ENCODE measurements at regions not wholly inside any gene's neighbourhood (a gene's known extent, or its start where the extent isn't known, plus 50 kb on each side); places are given as distances from the start of the nearest gene placed in this dataset.

GRCh38 chr17:70934835-70935234, 765.5 kb downstream of the KCNJ2 start:
- Histone ChIP-seq H3K9me3 (no peaks in the 10 kb centered on the region), H3K27ac (no peak overlapping the region), H3K27me3 (no peaks in the 10 kb centered on the region), H3K4me1 (no peaks in the 10 kb centered on the region), H3K4me3 (no peak overlapping the region), H3K36me3 (no peaks in the 10 kb centered on the region)
- intact Hi-C loops (cut with DNase I; ENCODE audit: low total_unique reads), result no loop called here
- no peak for DNase-seq
- TF ChIP-seq EP300 (IDR thresholded peaks at IDR 0.05) (no peak), POLR2A (IDR thresholded peaks at IDR 0.05) (no peak), POLR2AphosphoS5 (IDR thresholded peaks at IDR 0.05) (no peak)
- TF ChIP-seq, protein P1, sequence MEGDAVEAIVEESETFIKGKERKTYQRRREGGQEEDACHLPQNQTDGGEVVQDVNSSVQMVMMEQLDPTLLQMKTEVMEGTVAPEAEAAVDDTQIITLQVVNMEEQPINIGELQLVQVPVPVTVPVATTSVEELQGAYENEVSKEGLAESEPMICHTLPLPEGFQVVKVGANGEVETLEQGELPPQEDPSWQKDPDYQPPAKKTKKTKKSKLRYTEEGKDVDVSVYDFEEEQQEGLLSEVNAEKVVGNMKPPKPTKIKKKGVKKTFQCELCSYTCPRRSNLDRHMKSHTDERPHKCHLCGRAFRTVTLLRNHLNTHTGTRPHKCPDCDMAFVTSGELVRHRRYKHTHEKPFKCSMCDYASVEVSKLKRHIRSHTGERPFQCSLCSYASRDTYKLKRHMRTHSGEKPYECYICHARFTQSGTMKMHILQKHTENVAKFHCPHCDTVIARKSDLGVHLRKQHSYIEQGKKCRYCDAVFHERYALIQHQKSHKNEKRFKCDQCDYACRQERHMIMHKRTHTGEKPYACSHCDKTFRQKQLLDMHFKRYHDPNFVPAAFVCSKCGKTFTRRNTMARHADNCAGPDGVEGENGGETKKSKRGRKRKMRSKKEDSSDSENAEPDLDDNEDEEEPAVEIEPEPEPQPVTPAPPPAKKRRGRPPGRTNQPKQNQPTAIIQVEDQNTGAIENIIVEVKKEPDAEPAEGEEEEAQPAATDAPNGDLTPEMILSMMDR (IDR thresholded peaks at IDR 0.05), result no peak

- Histone ChIP-seq H3K4me1 (no peaks in the 10 kb centered on the region), H3K4me3 (no peak overlapping the region), H3K27me3 (no peaks in the 10 kb centered on the region), H3K36me3 (no peaks in the 10 kb centered on the region), H3K27ac (no peak overlapping the region), H3K9me3 (no peaks in the 10 kb centered on the region)
- TF ChIP-seq POLR2AphosphoS5 (IDR thresholded peaks at IDR 0.05) (no peak), POLR2A (IDR thresholded peaks at IDR 0.05) (no peak), EP300 (IDR thresholded peaks at IDR 0.05) (no peak)
- TF ChIP-seq, protein P1 (IDR thresholded peaks at IDR 0.05), result no peak
- no peak for DNase-seq
- intact Hi-C loops (cut with DNase I; ENCODE audit: low total_unique reads), result no loop called here
- WGBS, 5 donors, result 95 to 100% (median 95%) methylated on average over 1 of the region's 1 CpG
Measured at GRCh38 chr17:70936724-70937123, 767.4 kb downstream of the KCNJ2 start.

- DNase-seq, result peak in 1 of 2 donors; percentile 18
- no peaks in the 10 kb centered on the region for H3K4me1 ChIP-seq
- no peak overlapping the region for H3K27ac ChIP-seq
- H3K4me3 ChIP-seq, result no peak overlapping the region
- 28 to 51% (median 44%) methylated on average over 7 of the region's 7 CpGs for WGBS, 5 donors
- H3K36me3 ChIP-seq, result no peaks in the 10 kb centered on the region
- no peaks in the 10 kb centered on the region for H3K27me3 ChIP-seq
- TF ChIP-seq, protein P1 (IDR thresholded peaks at IDR 0.05), result no peak
- no peak for TF ChIP-seq EP300 (IDR thresholded peaks at IDR 0.05)
- no peak for TF ChIP-seq POLR2A (IDR thresholded peaks at IDR 0.05)
- TF ChIP-seq POLR2AphosphoS5 (IDR thresholded peaks at IDR 0.05), result no peak
- intact Hi-C loops (cut with DNase I; ENCODE audit: low total_unique reads), result no loop called here
- no peaks in the 10 kb centered on the region for H3K9me3 ChIP-seq
Measured at GRCh38 chr17:70938336-70938735, 769.0 kb downstream of the KCNJ2 start.

DNA sequence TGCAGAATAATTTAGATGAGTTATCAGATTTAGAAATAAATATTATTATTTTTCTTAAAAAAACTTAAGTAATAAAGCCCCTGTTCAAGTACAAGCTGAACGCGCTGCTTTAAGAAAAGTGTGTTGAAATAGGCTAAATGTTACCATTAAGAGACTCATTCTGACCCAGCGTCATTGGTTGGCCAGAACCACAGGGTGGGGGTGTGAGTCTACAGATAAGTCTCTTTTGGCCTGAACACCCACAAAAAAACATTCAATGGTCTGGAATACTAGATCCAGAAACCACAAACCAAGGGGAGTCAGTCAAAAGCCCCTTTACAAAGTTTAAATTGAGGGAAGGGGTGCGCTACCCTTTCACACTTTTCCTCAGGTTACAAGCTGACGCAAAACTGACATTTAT, 776.1 kb downstream of the KCNJ2 start:
- Histone ChIP-seq H3K36me3 (no peaks in the 10 kb centered on the region), H3K4me1 (no peaks in the 10 kb centered on the region), H3K9me3 (no peaks in the 10 kb centered on the region), H3K27me3 (no peaks in the 10 kb centered on the region), H3K4me3 (no peak overlapping the region), H3K27ac (no peak overlapping the region)
- intact Hi-C loops (cut with DNase I; ENCODE audit: low total_unique reads), result no loop called here
- TF ChIP-seq, protein P1 (IDR thresholded peaks at IDR 0.05), result no peak
- TF ChIP-seq POLR2A (IDR thresholded peaks at IDR 0.05) (no peak), EP300 (IDR thresholded peaks at IDR 0.05) (no peak), POLR2AphosphoS5 (IDR thresholded peaks at IDR 0.05) (no peak)
- 81 to 93% (median 87%) methylated on average over 5 of the region's 5 CpGs for WGBS, 5 donors
- no peak for DNase-seq

Data from stomach (tissue), 8 donors.